GM12874 (cell line): ENCODE measurements at regions not wholly inside any gene's neighbourhood (a gene's known extent, or its start where the extent isn't known, plus 50 kb on each side); places are given as distances from the start of the nearest gene placed in this dataset.

ENCODE experiments used
- TF ChIP-seq, protein P1 (sequence below): IDR thresholded peaks from 2 replicates; pipeline ENCODE4 v1.5.1; 2011; ENCODE audit warnings: low read depth, mild to moderate bottlenecking, control low read depth, low read length, moderate library complexity; ENCODE audit not compliant: insufficient read depth

DNA sequence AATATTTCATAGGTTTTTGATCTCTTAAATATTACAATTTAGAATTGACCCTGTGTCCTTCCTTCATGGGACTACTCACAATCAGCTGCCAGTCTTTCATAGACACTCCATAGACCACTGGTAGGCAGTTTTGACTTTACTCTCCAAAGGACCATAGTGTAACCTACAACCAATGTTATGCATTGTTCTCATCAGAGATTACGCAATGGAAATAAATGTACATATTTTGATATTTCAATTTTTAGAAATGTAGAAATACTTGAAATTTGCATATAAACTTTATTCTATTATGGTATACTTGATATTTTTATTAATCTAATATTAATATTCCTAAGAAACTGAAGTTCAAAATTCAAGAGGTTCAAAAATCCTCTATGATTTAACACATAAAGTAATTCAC is 446.4 kb upstream of the KCND2 start:
- TF ChIP-seq, protein P1, sequence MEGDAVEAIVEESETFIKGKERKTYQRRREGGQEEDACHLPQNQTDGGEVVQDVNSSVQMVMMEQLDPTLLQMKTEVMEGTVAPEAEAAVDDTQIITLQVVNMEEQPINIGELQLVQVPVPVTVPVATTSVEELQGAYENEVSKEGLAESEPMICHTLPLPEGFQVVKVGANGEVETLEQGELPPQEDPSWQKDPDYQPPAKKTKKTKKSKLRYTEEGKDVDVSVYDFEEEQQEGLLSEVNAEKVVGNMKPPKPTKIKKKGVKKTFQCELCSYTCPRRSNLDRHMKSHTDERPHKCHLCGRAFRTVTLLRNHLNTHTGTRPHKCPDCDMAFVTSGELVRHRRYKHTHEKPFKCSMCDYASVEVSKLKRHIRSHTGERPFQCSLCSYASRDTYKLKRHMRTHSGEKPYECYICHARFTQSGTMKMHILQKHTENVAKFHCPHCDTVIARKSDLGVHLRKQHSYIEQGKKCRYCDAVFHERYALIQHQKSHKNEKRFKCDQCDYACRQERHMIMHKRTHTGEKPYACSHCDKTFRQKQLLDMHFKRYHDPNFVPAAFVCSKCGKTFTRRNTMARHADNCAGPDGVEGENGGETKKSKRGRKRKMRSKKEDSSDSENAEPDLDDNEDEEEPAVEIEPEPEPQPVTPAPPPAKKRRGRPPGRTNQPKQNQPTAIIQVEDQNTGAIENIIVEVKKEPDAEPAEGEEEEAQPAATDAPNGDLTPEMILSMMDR = no peak

DNA sequence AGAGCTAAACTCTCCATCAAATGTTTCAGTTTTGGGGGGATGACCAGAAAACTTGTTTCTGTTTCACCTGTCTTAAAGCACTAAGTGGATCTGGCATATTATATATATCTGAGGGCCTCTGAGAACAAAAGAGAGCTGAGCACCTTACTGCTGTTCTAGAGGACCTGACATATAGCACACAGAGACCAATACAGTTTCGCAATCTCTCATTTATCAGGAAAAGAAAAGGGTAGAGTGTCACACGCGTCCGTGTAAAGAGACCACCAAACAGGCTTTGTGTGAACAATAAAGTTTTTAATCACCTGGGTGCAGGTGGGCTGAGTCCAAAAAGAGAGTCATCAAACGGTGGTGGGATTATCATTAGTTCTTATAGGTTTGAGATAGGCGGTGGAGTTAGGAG is 434.5 kb upstream of the KCND2 start:
- TF ChIP-seq, protein P1 = no peak

DNA sequence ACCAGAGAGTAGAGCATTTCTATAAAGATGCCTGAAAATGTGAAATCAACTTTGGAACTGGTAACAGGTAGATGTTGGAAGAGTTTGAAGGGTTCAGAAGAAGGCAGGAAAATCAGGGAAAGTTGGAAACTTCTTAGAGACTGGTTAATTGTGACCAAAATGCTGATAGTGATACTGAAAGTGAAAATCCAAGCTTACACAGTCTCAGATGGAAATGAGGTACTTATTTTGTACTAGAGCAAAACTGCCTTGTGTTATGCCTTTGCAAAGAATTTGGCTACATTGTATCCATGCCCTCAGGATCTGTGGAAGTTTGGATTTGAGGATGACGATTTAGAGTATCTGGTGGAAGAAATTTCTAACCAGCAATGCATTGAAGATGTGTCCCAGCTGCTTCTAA is 430.6 kb upstream of the KCND2 start:
- TF ChIP-seq, protein P1 = no peak

DNA sequence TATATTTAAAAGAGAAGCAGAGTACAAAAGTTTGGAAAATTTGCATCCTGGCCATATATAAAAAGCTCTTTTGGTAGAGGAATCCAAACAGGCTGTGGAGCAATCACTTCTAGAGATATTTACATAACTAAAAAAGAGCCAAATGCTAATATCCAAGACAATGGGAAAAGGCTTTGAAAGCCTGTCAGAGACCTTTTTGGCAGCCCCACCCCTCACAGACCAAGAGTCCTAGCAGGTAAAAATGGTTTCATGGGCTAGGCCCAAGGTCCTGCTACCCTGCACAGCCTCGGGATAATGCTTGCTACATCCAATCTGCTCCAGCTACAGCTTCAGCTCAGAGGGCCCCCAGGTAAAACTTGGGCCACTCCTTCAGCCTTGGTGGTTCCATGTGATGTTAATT is 430.2 kb upstream of the KCND2 start:
- TF ChIP-seq, protein P1 = no peak

DNA sequence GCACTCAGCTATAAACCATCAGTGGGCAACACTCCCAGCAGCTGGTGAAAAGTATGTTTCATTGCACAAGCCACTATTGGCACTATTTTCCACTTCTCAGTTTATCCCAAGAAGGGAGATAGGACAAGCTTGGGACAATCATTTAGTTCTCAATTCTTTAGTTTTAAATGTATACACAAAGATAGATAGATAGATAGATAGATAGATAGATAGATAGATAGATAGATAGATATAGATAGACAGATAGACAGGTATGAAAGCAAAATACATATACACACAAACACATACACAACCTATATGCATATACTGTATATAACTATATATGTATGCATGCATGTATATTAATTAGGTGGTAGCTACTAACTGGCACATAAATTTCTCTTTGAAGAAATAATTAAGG is 411.6 kb upstream of the KCND2 start:
- TF ChIP-seq, protein P1 = no peak

DNA sequence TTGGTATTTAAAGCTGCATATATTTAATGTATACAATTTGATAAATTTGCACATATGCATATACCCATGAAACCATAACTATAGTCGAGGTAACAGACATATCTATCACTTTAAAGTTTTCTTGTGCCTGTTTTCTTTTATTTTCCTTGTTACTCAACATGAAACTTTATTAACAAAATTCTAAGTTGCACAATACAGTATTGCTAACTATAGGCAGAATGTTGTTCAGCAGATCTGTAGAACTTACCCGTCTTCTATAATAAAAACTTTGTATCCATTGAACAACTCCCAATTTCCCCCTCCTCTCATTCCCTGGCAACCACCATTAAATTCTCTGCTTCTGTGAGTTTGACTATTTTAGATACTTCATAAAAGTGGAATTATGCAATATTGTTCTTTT is 404.6 kb upstream of the KCND2 start:
- TF ChIP-seq, protein P1 = no peak

DNA sequence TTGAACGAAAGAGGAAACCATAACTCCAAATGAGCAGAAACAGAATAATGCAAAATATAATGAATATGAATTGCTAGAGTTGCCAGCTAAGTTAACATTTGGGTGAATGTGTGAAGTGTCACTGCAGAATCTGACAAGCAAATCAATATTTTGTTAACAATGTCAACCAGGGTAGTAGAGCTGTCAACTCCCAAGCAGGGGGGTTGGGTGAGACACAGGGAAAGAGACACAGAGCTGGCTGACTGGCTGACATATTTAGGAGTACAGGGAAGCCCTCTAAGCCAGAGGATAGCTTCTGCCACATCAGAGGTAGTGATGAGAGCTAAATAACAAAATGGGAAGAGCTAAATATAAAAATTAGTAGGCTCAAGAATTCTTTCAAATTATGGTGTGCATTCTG is 393.1 kb upstream of the KCND2 start:
- TF ChIP-seq, protein P1 = no peak

DNA sequence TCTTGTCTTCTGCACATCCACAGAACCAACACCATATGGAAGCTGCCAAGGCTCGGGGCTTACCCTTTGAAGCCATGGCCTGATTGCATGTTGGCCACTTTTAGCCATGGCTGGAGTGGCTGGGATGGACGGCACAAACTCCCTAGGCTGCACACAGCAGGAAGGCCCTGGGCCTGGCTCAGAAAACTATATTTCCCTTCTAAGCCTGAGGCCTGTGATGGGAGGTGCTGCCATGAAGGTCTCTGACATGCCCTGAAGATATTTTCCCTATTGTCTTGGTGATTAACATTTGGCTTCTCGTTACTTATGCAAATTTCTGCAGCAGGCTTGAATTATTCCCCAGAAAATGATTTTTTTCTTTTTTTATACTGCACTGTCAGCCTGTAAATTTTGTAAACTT is 387.0 kb upstream of the KCND2 start:
- TF ChIP-seq, protein P1 = no peak
